Astrocyte of the cerebellum (primary cell): ENCODE measurements at regions not wholly inside any gene's neighbourhood (a gene's known extent, or its start where the extent isn't known, plus 50 kb on each side); places are given as distances from the start of the nearest gene placed in this dataset.

Experiments
- DNase-seq: peaks from one replicate; pipeline ENCODE4 v3.0.0-alpha.2; 2011; ENCODE audit warnings: low read depth
- H3K4me3 ChIP-seq: 2 replicates; pipeline ENCODE4 v1.5.1; 2011; ENCODE audit warnings: mild to moderate bottlenecking, low read depth, low read length, moderate library complexity
- CTCF ChIP-seq: IDR thresholded peaks from 2 replicates; pipeline ENCODE4 v1.5.1; 2012; ENCODE audit warnings: low read length, low read depth, moderate library complexity, mild to moderate bottlenecking; ENCODE audit errors: missing control alignments
- in situ Hi-C: cut with HindIII; loops from 2 replicates; pipeline ENCODE4 v1.10.0; 2017; ENCODE audit warnings: low sequenced_read_pairs

DNA sequence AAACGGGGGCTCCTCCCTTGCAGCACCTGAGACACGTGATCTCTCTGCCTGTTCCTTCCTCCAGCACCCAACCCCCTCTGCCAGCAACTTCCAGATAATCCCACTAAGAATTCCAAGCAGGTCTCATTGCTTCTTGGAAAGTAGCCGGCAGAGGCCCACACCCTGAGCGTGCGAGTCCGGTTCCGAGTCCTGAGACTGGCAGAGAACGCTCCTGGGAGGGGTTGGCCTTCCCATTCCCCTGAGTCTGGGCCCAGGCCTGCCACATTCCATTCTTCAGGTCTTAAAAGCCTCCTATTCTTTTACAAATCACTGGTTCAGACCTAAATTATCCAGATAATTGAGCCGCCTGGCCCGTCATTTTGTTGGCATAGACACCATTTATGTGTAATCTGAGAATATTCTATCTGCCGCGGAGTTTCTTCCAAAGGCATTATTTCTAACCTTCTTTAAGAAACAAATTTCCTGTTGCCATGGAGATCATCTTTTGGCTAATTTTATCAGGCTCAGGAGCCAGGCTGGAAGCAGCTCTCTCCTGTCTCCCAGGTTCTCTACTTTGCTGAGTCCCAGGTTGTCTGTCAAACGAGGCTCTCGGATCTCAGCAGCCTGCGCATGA lies 165.4 kb downstream of the MYCN start:
- no peak overlapping the region for H3K4me3 ChIP-seq
- TF ChIP-seq CTCF: no peak
- in situ Hi-C loops: no loop called here
- no peak for DNase-seq

GRCh38 chr2:16104949-16105668 lies 164.8 kb downstream of the MYCN start:
- in situ Hi-C loops: no loop called here
- no peak for TF ChIP-seq CTCF
- DNase-seq: no peak
- H3K4me3 ChIP-seq: no peak overlapping the region

GRCh38 chr2:16104315-16104948 lies 164.1 kb downstream of the MYCN start:
- H3K4me3 ChIP-seq: no peak overlapping the region
- DNase-seq: no peak
- no peak for TF ChIP-seq CTCF
- in situ Hi-C loops: no loop called here

DNA sequence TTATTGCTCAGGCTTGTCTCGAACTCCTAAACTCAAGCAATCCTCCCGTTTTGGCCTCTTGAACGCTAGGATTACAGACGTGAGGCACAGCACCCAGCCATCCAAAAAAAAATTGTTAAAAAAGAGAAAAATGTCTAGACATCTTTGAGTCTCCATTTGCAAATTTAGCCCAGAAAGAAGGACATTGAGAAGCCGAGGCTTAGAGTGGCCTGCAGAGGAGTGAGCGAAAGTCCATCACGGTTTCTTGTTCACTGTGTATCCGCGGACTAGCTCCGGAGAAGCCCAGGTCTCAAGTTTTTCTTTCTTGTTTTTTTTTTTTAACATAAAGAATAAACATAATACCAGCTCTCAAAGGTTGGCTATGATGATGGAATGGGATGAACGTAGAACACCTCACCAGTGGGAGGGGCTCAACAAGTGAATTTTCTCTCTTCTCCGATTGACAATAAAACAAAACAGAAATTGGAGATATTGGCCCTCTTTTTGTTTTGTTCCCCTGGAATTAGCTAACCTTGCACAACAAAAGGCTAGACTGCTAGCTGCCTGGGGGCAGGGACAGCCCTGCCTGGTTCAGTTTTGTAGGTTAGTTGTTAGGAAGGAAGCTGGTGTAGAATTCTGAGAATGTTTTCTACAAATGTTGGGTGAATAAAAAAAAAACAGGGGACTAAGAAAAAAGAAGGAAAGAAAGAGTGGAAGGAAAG lies 163.4 kb downstream of the MYCN start:
- DNase-seq: no peak
- H3K4me3 ChIP-seq: no peak overlapping the region
- TF ChIP-seq CTCF: no peak
- in situ Hi-C loops: no loop called here

GRCh38 chr2:16102976-16103380 lies 162.6 kb downstream of the MYCN start:
- DNase-seq: no peak
- no peak for TF ChIP-seq CTCF
- no peak overlapping the region for H3K4me3 ChIP-seq
- in situ Hi-C loops: no loop called here

DNA sequence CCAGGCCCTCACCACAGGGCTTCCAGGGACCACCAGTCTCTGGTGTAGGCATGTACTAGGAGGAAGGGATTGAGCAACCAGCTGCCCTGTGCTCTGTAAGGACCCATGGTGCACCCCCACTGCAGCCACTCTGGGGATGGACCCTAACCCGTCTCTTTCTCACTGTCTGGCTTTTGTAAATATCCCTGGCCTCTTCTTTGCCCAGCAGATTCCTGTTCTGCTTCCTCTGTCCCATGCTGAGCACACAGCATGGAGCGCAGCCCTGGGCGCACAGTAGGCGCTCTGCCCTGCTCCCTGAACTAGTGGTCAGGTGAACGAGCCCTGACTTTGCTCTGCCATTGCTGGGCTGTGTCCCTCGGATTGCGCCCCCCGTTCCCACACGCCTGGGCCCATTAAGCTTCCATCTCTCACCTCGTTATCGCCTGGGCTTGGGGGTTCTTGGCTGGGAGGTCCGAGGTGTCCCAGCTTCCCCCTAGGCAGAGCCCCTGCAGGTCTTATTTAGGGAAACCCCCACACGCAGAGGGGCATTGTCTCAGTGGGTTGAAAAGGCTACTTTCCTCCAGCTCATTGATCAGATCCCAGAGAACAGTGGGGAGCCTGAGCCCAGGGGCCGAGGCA lies 162.1 kb downstream of the MYCN start:
- no peak for DNase-seq
- no peak overlapping the region for H3K4me3 ChIP-seq
- no peak for TF ChIP-seq CTCF
- in situ Hi-C loops: no loop called here
